Panc1 (cell line): ENCODE measurements at regions not wholly inside any gene's neighbourhood (a gene's known extent, or its start where the extent isn't known, plus 50 kb on each side); places are given as distances from the start of the nearest gene placed in this dataset.

ENCODE experiments used
- ATAC-seq: fragments of 200-7000 bp; cut with Tn5 transposase; 2 replicates; pipeline ENCODE4 v1.9.1; 2020; ENCODE audit warnings: mild to moderate bottlenecking, moderate library complexity
- BruUV-seq: library from RNA; stranded (reverse); fragments of 400-500 nt; replicated peaks from 2 replicates; lab custom pipeline; 2021; lab: Mats Ljungman, UMichigan
- CTCF ChIA-PET: fragments of 300-600 bp; sonication (Branson Sonifier 250); formaldehyde crosslinking; loops from one replicate; lab custom pipeline; 2022; ENCODE audit warnings: antibody characterized with exemption; lab: Charles Lee
- POLR2A ChIA-PET: fragments of 300-600 bp; sonication (Branson Sonifier 250); formaldehyde crosslinking; loops from one replicate; lab custom pipeline; 2022; ENCODE audit warnings: antibody characterized with exemption; lab: Charles Lee
- DNase-seq: peaks from one replicate; pipeline ENCODE4 v3.0.0-alpha.2; 2010; ENCODE audit warnings: low read depth, low spot score
- H3K27ac ChIP-seq: 2 replicates; pipeline ENCODE4 v1.5.1; 2011; ENCODE audit warnings: mild to moderate bottlenecking, low read length, inconsistent platforms
- H3K27me3 ChIP-seq: fragments of 200-500 bp; sonication (Bioruptor generic); 2 replicates; pipeline ENCODE4 v1.6.0; 2014; ENCODE audit warnings: low read length, inconsistent platforms; ENCODE audit not compliant: control insufficient read depth, insufficient read depth
- H3K36me3 ChIP-seq: fragments of 200-500 bp; sonication (Bioruptor generic); 2 replicates; pipeline ENCODE4 v1.5.1; 2014; ENCODE audit warnings: inconsistent platforms, mild to moderate bottlenecking, low read length, moderate library complexity; ENCODE audit not compliant: control insufficient read depth, insufficient read depth
- H3K4me1 ChIP-seq: 2 replicates; pipeline ENCODE4 v1.5.1; 2011; ENCODE audit warnings: inconsistent platforms, mild to moderate bottlenecking, low read length, moderate library complexity; ENCODE audit not compliant: control insufficient read depth, insufficient read depth
- H3K4me3 ChIP-seq, 2 experiments: 2 replicates each; pipeline ENCODE4 v1.5.1; 2011 to 2012; ENCODE audit warnings: low read depth in 2 of 2, low read length in 2 of 2, mild to moderate bottlenecking in 2 of 2, inconsistent platforms in 1 of 2, moderate library complexity in 1 of 2
- H3K9me3 ChIP-seq: fragments of 200-500 bp; sonication (Bioruptor generic); 2 replicates; pipeline ENCODE4 v1.5.1; 2014; ENCODE audit warnings: low read depth, mild to moderate bottlenecking, inconsistent platforms, low read length, moderate library complexity; ENCODE audit not compliant: control insufficient read depth, insufficient read depth
- CTCF ChIP-seq: fragments of 450-650 bp; IDR thresholded peaks from 2 replicates; pipeline ENCODE4 v1.5.1; 2017; ENCODE audit warnings: mild to moderate bottlenecking
- POLR2AphosphoS5 ChIP-seq: IDR thresholded peaks from 2 replicates; pipeline ENCODE4 v1.6.1; 2012; ENCODE audit warnings: mild to moderate bottlenecking, low read depth, low read length, moderate library complexity
- SIN3A ChIP-seq: IDR thresholded peaks from 2 replicates; pipeline ENCODE4 v1.6.1; 2012; ENCODE audit warnings: low read depth, mild to moderate bottlenecking, low read length, moderate library complexity, borderline replicate concordance; ENCODE audit not compliant: insufficient read depth
- TCF7L2 ChIP-seq: IDR thresholded peaks from 2 replicates; pipeline ENCODE4 v1.6.1; 2011; ENCODE audit warnings: mild to moderate bottlenecking, low read depth, low read length, inconsistent platforms
- in situ Hi-C: cut with HindIII; loops from 2 replicates; pipeline ENCODE4 v1.10.0; 2016; ENCODE audit warnings: low sequenced_read_pairs, low pct_unique_long_range_greater_than_20kb
- intact Hi-C: fragments of 100-400 bp; cut with micrococcal nuclease; formaldehyde crosslinking; loops from one replicate; pipeline ENCODE4 v1.10.0; 2022; ENCODE audit not compliant: unreplicated experiment
- TF ChIP-seq, protein P1 (sequence below), 2 experiments: IDR thresholded peaks; 2 replicates each; pipeline ENCODE4 v1.6.1; 2011 to 2012; ENCODE audit warnings: low read depth in 2 of 2, control low read depth in 1 of 2, low read length in 1 of 2, mild to moderate bottlenecking in 1 of 2, moderate library complexity in 1 of 2; ENCODE audit not compliant: insufficient read depth in 1 of 2

GRCh38 chr13:103961784-103962183 lies 895.6 kb upstream of the SLC10A2 start:
- intact Hi-C loops = no loop called here
- POLR2A ChIA-PET = no interaction called here
- BruUV-seq = no TSS peak

DNA sequence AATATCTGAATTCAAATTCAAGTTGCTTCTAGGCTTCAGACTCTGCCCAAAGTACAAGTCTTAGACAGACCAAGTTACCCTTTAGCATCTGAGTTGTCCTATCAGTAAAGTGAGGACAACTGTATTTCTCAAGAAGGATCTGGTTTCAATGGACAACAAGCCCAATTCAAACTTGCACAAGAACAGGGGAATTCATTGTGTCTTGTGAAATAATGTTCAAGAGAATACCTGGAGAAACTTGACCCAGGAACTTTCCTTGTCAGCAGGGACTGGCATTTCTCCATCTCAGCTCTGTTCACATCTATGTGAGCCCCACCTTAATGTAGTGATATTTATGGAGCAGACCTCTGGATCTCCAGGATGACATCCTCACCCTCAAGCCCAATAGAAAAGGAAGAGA lies 894.9 kb upstream of the SLC10A2 start:
- H3K27me3 ChIP-seq = no peaks in the 10 kb centered on the region
- H3K9me3 ChIP-seq = no peaks in the 10 kb centered on the region
- ChIA-PET CTCF (no interaction called here), POLR2A (no interaction called here)
- no peak for ATAC-seq
- no peak overlapping the region for H3K4me3 ChIP-seq
- no peaks in the 10 kb centered on the region for H3K36me3 ChIP-seq
- no peaks in the 10 kb centered on the region for H3K4me1 ChIP-seq
- BruUV-seq = no TSS peak
- no peak for TF ChIP-seq SIN3A
- no peak for TF ChIP-seq POLR2AphosphoS5
- no peak for TF ChIP-seq TCF7L2
- TF ChIP-seq, protein P1, sequence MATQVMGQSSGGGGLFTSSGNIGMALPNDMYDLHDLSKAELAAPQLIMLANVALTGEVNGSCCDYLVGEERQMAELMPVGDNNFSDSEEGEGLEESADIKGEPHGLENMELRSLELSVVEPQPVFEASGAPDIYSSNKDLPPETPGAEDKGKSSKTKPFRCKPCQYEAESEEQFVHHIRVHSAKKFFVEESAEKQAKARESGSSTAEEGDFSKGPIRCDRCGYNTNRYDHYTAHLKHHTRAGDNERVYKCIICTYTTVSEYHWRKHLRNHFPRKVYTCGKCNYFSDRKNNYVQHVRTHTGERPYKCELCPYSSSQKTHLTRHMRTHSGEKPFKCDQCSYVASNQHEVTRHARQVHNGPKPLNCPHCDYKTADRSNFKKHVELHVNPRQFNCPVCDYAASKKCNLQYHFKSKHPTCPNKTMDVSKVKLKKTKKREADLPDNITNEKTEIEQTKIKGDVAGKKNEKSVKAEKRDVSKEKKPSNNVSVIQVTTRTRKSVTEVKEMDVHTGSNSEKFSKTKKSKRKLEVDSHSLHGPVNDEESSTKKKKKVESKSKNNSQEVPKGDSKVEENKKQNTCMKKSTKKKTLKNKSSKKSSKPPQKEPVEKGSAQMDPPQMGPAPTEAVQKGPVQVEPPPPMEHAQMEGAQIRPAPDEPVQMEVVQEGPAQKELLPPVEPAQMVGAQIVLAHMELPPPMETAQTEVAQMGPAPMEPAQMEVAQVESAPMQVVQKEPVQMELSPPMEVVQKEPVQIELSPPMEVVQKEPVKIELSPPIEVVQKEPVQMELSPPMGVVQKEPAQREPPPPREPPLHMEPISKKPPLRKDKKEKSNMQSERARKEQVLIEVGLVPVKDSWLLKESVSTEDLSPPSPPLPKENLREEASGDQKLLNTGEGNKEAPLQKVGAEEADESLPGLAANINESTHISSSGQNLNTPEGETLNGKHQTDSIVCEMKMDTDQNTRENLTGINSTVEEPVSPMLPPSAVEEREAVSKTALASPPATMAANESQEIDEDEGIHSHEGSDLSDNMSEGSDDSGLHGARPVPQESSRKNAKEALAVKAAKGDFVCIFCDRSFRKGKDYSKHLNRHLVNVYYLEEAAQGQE (IDR thresholded peaks at IDR 0.05; ENCODE audit: insufficient read depth in 1 of 2, low read depth in 2 of 2, low read length in 1 of 2) = no peak
- TF ChIP-seq CTCF = no peak
- intact Hi-C loops (no loop called here), in situ Hi-C loops (no loop called here)
- H3K27ac ChIP-seq = no peak overlapping the region
- no peak for DNase-seq

More at GRCh38 chr13:103961784-103962183, 895.6 kb upstream of the SLC10A2 start:
- CTCF ChIA-PET = no interaction called here
- no peak for DNase-seq
- ATAC-seq = no peak
- no peaks in the 10 kb centered on the region for H3K36me3 ChIP-seq
- in situ Hi-C loops = no loop called here
- TF ChIP-seq CTCF (no peak), TCF7L2 (no peak), POLR2AphosphoS5 (no peak)
- H3K27ac ChIP-seq = no peak overlapping the region
- no peak overlapping the region for H3K4me3 ChIP-seq
- no peaks in the 10 kb centered on the region for H3K4me1 ChIP-seq
- no peaks in the 10 kb centered on the region for H3K9me3 ChIP-seq
- no peaks in the 10 kb centered on the region for H3K27me3 ChIP-seq
